CD4-positive, alpha-beta T cell (primary cell): ENCODE measurements at regions not wholly inside any gene's neighbourhood (a gene's known extent, or its start where the extent isn't known, plus 50 kb on each side); places are given as distances from the start of the nearest gene placed in this dataset.
A peak's percentile ranks its signal among the peaks of the same experiment; 100 is the strongest.

Source experiments
- ATAC-seq: fragments of 200-7000 bp; cut with Tn5 transposase; one replicate; pipeline ENCODE4 v1.10.0; 2022; ENCODE audit warnings: mild to moderate bottlenecking; ENCODE audit not compliant: poor library complexity
- CTCF ChIA-PET: fragments of 350-600 bp; sonication (Branson Sonifier 250); formaldehyde crosslinking; loops from one replicate; lab custom pipeline; 2021; ENCODE audit warnings: antibody characterized with exemption, inconsistent platforms; lab: Charles Lee
- POLR2A ChIA-PET: fragments of 350-600 bp; sonication (Branson Sonifier 250); formaldehyde crosslinking; loops from one replicate; lab custom pipeline; 2021; ENCODE audit warnings: antibody characterized with exemption, inconsistent platforms; lab: Charles Lee
- DNase-seq, 14 experiments: peaks; one replicate each; pipeline ENCODE4 v3.0.0-alpha.2; 2013 to 2020; ENCODE audit warnings: mixed read lengths in 2 of 14
- H3K27ac ChIP-seq, 2 donors: one replicate each; pipeline versions ENCODE4 v1.5.1 to v1.7.0; 2013; ENCODE audit warnings: low read length in 2 of 2, low read depth in 1 of 2, mild to moderate bottlenecking in 1 of 2
- H3K27me3 ChIP-seq, 2 experiments: 1 replicate in 1 of 2; 2 replicates in 1 of 2; pipeline versions ENCODE4 v1.6.1 to v1.7.0; 2013; ENCODE audit warnings: low read length in 2 of 2, control low read depth in 1 of 2, mild to moderate bottlenecking in 1 of 2, moderate library complexity in 1 of 2; ENCODE audit not compliant: insufficient read depth in 2 of 2, control insufficient read depth in 1 of 2
- H3K36me3 ChIP-seq: one replicate; pipeline ENCODE4 v1.6.1; 2013; ENCODE audit warnings: low read length, control low read depth; ENCODE audit not compliant: insufficient read depth
- H3K4me1 ChIP-seq: one replicate; pipeline ENCODE4 v1.6.1; 2013; ENCODE audit warnings: low read length, control low read depth; ENCODE audit not compliant: insufficient read depth
- H3K4me3 ChIP-seq: one replicate; pipeline ENCODE4 v1.5.1; 2013; ENCODE audit warnings: mild to moderate bottlenecking, low read length, moderate library complexity
- H3K9me3 ChIP-seq, 2 experiments: 1 replicate in 1 of 2; 2 replicates in 1 of 2; pipeline versions ENCODE4 v1.6.1 to v1.7.0; 2013; ENCODE audit warnings: low read length in 2 of 2, mild to moderate bottlenecking in 2 of 2, control low read depth in 1 of 2, moderate library complexity in 1 of 2; ENCODE audit not compliant: control insufficient read depth in 1 of 2, insufficient read depth in 1 of 2
- H3K27ac Mint-ChIP-seq: one replicate; pipeline ENCODE4 v1.8.0; 2020; ENCODE audit warnings: mixed read lengths
- H3K27me3 Mint-ChIP-seq: one replicate; pipeline ENCODE4 v1.8.0; 2021; ENCODE audit warnings: mixed read lengths
- H3K36me3 Mint-ChIP-seq: one replicate; pipeline ENCODE4 v1.8.0; 2021; ENCODE audit warnings: low read depth, mixed read lengths
- H3K4me1 Mint-ChIP-seq: one replicate; pipeline ENCODE4 v1.8.0; 2021; ENCODE audit warnings: low read depth, mixed read lengths
- H3K4me3 Mint-ChIP-seq: one replicate; pipeline ENCODE4 v1.8.0; 2020; ENCODE audit warnings: mild to moderate bottlenecking, mixed read lengths
- H3K9me3 Mint-ChIP-seq: one replicate; pipeline ENCODE4 v1.8.0; 2020; ENCODE audit warnings: mixed read lengths
- intact Hi-C, 2 experiments: fragments of 100-400 bp; cut with DNase I in 1 of 2; cut with micrococcal nuclease in 1 of 2; formaldehyde crosslinking; loops; one replicate each; pipeline versions ENCODE4 v1.15.1 to v1.9.0; 2023 to 2025; cut with DNase I, micrococcal nuclease
- TF ChIP-seq, protein P1 (sequence below): fragments of 200-600 bp; IDR thresholded peaks from one replicate; pipeline ENCODE4 v1.8.0; 2022; ENCODE audit warnings: antibody characterized with exemption, mild to moderate bottlenecking

DNA sequence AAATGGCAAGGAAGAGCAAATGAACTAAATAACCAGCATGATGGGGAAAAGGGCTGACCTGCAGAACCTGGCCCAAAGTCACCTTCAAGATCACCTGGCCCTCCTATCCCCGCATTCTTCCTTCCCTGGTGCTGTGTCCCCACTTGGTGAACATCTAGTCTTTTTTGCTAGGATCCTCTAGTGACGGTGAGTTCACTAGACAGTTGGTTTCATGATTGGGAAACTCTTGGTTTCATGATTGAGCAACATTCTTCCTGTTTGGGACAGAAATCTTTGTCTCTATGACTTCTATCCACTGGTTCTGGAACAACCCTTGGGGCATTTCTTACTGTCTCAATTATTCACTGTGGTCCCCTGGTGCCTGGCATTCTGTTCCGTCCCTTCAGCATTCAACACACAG is 50.2 kb upstream of the DAB2IP start:
- Mint-ChIP-seq H3K4me3 (no peak overlapping the region), H3K27me3 (peaks cover 77% of the 10 kb centered on the region), H3K9me3 (peaks cover 10% of the 10 kb centered on the region), H3K4me1 (no peaks in the 10 kb centered on the region), H3K36me3 (no peaks in the 10 kb centered on the region), H3K27ac (no peak overlapping the region)
- Histone ChIP-seq H3K9me3 (peaks cover 14 to 24% of the 10 kb centered on the region in 2 experiments), H3K4me1 (peaks cover 3% of the 10 kb centered on the region), H3K27me3 (peaks cover 33 to 56% of the 10 kb centered on the region in 2 experiments), H3K4me3 (no peak overlapping the region), H3K27ac (no peak overlapping the region), H3K36me3 (no peaks in the 10 kb centered on the region)
- TF ChIP-seq, protein P1, sequence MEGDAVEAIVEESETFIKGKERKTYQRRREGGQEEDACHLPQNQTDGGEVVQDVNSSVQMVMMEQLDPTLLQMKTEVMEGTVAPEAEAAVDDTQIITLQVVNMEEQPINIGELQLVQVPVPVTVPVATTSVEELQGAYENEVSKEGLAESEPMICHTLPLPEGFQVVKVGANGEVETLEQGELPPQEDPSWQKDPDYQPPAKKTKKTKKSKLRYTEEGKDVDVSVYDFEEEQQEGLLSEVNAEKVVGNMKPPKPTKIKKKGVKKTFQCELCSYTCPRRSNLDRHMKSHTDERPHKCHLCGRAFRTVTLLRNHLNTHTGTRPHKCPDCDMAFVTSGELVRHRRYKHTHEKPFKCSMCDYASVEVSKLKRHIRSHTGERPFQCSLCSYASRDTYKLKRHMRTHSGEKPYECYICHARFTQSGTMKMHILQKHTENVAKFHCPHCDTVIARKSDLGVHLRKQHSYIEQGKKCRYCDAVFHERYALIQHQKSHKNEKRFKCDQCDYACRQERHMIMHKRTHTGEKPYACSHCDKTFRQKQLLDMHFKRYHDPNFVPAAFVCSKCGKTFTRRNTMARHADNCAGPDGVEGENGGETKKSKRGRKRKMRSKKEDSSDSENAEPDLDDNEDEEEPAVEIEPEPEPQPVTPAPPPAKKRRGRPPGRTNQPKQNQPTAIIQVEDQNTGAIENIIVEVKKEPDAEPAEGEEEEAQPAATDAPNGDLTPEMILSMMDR, result no peak
- peak in 3 of 14 experiments; percentile 14 to 55 (median 46) for DNase-seq
- ATAC-seq, result no peak
- intact Hi-C loops, result no loop called here
- CTCF ChIA-PET, result no interaction called here
- POLR2A ChIA-PET, result no interaction called here
